ENCODE measurements at regions not wholly inside any gene's neighbourhood (a gene's known extent, or its start where the extent isn't known, plus 50 kb on each side); places are given as distances from the start of the nearest gene placed in this dataset.
A peak's percentile ranks its signal among the peaks of the same experiment; 100 is the strongest.

DNA sequence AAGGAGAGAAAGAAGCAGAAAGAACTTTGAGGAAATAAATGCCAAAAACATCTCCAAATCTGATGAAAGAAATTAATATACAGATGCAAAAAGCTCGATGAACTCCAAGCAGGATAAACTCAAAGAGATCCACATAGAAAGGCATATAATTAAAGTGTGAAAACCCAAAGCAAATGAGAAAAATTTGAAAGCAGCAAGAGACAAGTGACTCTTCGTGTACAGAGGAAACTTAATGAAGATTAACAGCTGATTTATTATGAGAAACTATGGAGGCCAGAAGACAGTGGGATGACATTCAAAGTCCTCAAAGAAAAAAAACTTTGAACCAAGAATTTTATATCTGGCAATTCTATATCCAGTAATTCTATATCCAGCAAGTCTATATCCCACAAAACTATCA, 163.0 kb upstream of the TMCC3 start:
- DNase-seq, result no peak

DNA sequence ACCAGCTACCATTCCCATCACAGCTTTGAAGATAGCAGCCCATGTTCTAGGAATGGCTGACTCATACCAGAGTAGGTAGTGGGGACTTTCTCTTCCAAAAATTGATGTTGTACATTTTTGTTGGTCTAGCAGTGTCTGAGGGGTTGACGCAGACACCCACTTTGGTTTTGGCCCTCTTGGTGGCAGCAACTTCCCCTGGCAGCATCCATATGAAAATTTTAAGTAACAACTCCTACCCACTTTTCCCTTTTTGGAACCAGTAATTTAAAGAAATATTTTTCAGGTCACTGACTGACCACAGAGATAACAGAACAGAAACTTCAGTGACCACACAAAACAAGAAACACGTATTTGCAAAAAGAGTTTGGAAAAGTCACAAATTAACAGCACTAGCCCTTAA, 162.0 kb upstream of the TMCC3 start:
- DNase-seq, result no peak

- DNase-seq, result no peak
These were observed 161.3 kb upstream of the TMCC3 start for GRCh38 chr12:94811611-94812010.

GRCh38 chr12:94807951-94808350, 157.6 kb upstream of the TMCC3 start:
- DNase-seq, result no peak

DNA sequence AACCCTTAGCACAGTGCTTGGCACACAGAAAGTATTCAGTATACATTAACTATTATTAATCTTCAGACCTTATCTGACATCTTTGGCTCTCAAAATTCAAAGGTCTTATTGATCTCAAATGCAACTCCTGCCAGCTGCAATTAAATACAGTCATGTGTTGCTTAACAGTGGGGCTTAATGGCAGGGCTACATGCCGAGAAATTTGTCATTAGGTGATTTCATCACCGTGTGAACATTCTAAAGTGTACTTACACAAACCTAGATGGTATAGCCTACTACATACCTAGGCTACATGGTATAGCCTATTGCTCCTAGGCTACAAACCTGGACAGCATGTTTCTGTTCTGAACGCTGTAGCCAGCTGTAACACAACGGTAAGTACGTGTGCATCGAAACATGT, 156.3 kb upstream of the TMCC3 start:
- no peak for DNase-seq

DNA sequence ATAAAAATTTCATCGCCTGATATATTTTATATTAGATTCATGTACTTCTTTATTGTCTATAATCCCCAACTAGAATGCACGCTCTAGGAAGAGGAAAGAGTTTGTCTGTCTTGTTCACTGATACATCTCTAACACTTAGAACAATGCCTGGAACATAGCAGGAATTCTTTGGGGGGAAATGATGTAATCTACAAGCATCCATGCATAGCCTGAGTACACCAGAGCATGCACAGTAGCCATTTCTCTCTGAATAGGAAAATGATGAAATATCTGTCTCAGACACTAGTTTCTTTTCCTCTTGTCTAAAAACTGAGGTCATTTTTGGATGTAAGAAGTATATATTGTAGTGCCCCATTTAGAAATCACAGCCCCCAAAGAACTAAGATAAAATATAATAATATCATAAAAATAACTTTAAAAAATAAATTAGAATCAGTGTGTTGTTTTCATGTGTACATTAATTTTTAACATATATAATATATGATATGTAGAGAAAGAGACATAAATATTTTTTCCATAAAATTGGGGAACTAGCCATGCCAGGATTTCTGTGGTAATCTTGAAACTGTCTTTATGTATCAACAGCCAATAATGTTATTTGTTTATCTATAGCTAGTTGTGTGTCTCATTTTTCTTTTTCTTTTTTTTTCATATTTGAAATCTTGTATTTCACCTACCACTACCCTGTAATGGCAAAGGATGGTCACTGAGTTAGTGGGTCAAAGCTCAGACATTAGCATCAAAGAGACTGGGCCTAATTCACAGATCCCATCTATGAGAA, 155.6 kb upstream of the TMCC3 start:
- no peak for DNase-seq

GRCh38 chr12:94803939-94804338, 153.6 kb upstream of the TMCC3 start:
- no peak for DNase-seq

- DNase-seq, result no peak
These were observed 152.4 kb upstream of the TMCC3 start for GRCh38 chr12:94802796-94803195.

DNA sequence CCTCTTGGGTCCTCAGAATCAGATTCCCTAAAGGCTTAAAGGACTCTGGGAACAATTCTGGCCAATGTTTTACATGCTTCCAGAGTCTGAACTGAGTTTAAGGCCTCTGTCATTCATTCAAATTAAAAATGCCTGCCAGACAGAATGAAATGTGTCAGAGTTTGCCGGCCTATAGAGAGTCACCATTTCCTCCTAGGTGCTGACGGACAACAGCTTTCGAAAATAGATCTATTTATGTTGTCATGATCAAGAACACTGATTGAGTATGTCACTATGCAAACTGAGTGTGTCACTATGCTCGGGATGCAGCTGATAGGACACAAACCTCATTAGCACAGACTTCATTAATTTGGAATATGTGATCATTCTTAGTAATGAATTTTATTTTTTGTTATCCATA, 151.4 kb upstream of the TMCC3 start:
- DNase-seq, result no peak

DNA sequence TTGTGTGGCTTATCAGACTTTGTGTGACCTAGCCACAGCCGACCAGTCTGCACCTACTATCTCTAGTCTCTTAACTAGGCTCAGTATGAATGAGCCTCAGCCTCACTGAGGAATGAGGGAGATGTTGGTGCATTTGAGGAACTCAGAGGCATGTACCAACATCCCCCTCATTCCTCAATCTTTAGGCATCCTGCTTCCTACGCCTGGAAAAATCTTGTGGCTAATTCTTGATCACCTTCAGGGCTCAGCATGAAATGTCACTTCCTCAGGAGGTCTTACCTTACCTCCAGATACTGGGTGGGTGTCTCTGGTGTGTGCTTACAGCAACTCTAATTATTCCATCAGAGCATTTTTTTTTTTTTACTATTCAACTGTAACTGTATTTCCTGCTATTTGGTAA, 148.8 kb upstream of the TMCC3 start:
- no peak for DNase-seq

DNA sequence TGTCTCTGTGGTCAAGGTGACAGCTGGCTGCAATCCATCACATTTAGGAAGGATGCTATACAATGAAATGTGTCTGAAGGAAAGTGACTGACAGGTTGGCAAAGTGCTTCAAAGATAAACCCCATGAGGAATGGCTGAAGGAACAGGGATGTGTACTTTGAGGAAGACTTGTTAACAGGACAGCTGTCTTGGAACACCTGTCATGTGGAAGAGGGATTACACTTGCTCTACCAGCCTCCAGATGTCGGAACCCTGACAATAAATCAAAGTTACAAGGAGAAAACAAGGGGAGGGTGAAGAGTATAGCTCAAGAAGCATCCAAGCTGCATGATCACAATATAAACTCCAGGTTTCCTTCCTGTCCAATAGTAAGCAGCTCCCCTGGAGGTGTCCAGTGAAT, 147.8 kb upstream of the TMCC3 start:
- no peak for DNase-seq

- DNase-seq, result no peak
These were observed 145.2 kb upstream of the TMCC3 start for GRCh38 chr12:94795520-94795919.

DNA sequence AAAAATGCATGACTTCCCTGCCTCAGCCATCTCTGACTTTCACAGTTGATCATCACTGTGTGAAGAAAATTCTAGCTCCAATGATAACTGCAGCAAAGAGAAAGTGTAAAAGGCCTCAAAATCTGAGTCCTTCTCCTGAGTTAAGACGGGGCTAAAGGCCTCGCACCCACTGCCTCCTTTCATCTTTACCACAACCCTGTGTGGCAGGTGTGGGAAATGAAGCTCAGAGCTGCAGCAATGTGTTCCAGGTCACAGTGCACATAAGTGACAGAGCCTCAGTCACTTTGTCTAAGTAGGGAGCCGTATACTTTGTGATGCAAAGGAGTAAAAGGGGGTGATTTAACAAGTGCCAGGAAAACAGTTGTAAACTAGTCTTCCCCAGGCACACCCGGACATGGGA, 144.7 kb upstream of the TMCC3 start:
- no peak for DNase-seq

DNA sequence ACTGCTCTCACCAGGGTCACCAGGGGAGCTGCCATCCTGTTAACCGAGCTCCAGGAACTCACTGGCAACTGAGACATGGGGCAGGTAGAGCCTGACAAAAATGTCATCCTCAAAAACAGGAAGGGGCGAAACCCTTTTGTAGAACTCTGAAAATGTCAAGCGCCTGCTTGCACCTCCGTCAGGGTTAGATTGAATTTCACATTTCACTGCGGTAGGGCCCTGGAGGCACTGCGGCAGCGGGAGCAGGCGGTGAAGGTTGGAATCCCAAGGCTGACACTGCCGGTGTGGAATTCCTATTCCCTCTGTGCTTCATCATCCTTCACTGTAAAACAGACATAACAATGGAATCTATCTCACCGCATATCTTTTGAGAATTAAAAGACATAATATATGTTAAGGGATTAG, 142.8 kb upstream of the TMCC3 start:
- no peak for DNase-seq

GRCh38 chr12:94792693-94793092, 142.3 kb upstream of the TMCC3 start:
- DNase-seq, result peak; percentile 49

- DNase-seq, result no peak
These were observed 141.6 kb upstream of the TMCC3 start for GRCh38 chr12:94791933-94792332.

DNA sequence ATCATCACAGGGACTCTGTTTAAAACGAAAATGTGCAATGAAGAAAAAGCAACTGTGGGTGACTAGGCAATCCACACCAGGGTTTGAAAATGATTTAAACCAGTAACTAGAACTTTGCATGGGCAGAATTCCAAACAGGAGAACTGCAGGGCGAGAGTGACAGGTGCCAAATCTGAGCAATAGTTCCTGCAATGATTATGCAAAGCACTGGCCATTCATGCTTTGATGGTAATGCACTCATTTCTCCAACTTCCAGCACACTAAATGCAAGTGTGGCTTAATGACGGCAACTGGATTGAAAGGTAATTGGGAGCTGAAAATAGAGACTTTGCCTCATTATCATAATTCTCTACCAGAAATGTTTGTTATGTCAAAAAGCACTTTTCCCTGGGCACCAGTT, 140.5 kb upstream of the TMCC3 start:
- DNase-seq, result no peak

DNA sequence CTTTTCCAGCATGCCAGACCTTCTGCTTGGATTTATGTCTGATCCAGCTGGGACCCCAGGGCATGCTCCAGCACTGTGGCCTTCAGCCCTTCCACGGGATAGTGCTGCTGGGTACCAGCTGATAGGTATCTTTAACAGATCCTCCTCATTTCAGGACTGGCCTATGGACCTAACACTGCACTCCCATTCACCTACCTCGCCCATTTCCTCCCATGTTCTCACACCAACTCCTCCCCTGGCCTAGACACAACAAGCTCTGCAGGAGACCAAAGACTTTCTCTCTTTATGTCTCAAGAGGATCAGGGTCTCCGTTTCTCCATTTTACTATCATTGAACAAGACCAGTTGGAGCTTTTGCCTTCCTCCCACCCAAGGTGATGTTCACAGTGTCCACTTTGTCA, 140.0 kb upstream of the TMCC3 start:
- no peak for DNase-seq

DNA sequence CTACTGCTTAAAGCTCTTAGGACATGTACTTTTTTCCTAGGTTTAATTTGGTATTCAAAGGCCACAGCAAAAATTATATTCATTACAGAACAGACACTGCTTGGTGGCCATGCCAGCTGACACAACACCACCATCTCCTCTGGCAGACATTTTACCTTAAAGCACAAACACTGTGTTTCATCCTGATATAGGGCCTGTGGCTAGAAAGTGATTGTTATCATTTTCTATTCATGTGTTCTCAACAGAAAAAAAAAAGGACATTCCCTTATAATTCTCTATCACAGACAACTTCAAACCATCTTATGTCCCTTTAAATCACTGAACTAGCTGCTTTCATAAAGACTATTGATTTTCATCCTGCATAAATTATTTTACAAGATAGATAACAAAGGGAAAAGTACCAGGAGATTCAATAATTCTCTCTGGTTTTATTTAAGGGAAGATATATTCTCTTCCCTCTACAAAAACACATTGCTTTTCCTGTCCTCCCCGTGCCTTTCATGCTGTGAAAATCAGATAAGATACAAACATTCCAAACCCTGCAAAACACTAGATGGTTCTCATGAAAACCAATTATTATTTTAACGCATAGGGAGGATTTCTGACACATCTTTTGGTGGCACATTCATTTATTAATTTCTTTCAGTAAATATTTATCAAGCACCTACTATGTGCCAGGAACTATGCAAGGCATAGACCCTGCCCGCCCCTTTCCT, 139.3 kb upstream of the TMCC3 start:
- DNase-seq, result no peak

DNA sequence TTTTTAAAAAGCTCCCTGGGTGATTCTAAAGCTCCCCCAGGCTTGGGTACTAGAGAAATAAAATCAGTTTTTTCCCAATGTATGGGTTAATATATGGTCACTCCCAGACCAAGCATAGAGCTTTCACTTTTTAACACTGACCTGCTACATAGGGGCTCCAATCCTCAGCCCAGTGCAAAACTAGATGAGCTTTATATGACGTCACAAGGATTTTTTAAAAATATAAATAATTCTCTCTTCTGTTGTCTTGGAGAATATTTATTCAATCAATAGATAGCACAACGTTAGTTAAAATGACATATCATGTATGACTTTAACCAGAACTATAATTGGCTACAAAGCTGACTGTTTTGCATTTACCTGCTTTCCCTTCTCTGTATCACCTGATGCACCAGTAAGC, 137.9 kb upstream of the TMCC3 start:
- DNase-seq, result no peak

DNA sequence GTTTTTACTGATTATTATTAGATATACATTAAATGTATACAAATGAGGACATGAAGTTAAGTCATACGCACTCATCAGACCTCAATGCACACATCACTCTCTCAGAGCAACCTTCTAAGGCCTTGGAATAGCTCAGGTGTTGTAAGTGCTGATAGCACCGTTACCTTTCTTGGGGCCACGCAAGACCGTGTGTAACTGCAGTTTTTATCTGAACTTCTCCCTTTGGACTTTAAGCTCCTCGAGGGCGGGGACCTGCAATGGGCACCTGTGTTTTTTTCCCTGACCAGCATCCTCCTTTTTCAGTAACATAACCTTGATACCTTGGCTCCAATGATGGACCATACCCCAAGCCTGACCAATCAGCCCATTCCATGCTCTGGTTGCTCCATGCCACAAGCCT, 136.5 kb upstream of the TMCC3 start:
- DNase-seq, result no peak

- no peak for DNase-seq
These were observed 133.5 kb upstream of the TMCC3 start for GRCh38 chr12:94783862-94784261.

- no peak for DNase-seq
These were observed 133.0 kb upstream of the TMCC3 start for GRCh38 chr12:94783343-94783742.

DNA sequence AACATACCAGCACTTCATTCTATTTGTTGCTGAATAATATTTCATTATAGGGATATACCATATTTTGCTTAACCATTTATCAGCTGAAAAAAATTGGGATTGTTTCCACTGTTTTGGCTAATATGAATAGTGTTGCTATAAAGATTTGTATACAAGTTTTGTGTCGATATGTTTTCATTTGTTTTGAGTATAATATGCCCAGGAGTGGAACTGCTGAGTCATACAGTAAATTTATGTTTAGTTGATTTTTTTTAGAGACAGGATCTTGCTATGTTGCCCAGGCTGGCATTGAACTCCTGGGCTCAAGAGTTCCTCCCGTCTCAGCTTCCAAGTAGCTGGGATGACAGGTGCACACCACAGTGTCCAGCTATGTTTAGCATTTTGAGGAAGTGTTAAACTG, 131.5 kb upstream of the TMCC3 start:
- no peak for DNase-seq

DNA sequence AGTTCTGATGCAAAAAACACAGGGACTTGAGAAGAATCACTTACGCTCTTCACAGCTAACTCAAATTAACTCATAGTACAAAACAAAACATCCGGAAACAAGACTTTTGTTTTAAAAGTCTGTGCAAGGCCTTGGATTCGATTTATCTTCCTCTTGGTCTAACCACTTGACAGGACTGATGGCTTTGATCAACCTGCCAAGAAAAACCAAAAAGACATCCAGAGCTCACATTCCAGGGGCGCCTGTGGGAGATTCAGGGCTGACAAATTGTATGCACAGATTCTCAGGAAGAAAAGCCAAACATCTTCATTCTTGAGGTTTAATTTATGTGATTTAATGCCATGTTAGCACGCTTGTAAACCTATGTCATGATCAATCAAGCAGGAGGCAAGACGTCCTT, 129.1 kb upstream of the TMCC3 start:
- DNase-seq, result no peak

Measured in right hindlimb (tissue), 1 donor.